ENCODE measurements at regions not wholly inside any gene's neighbourhood (a gene's known extent, or its start where the extent isn't known, plus 50 kb on each side); places are given as distances from the start of the nearest gene placed in this dataset.

- no peak overlapping the region for H3K4me3 ChIP-seq (ENCODE audit: low read length)
- H2AFZ ChIP-seq (ENCODE audit: low read length), result no peak overlapping the region
- no peaks in the 10 kb centered on the region for H3F3A ChIP-seq (ENCODE audit: insufficient read depth, low read length)
- no peaks in the 10 kb centered on the region for H3K4me1 ChIP-seq (ENCODE audit: low read length)
- DNase-seq, result no peak
- H3K9me3 ChIP-seq (replicated peaks; ENCODE audit: insufficient read depth, low read length), result no peaks in the 10 kb centered on the region
- H3K9me2 ChIP-seq (replicated peaks; ENCODE audit: insufficient read depth, low read length), result no peaks in the 10 kb centered on the region
- H4K20me1 ChIP-seq (ENCODE audit: insufficient read depth, low read length), result no peaks in the 10 kb centered on the region
- no peak overlapping the region for H3K9ac ChIP-seq (ENCODE audit: low read length)
- no peaks in the 10 kb centered on the region for H3K79me2 ChIP-seq (ENCODE audit: low read length)
- TF ChIP-seq CTCF (IDR thresholded peaks at IDR 0.05; ENCODE audit: low read length) (no peak), EZH2phosphoT487 (IDR thresholded peaks at IDR 0.05; ENCODE audit: low read length) (no peak), EZH2 (optimal IDR thresholded peaks at IDR 0.05; ENCODE audit: low read depth, low read length) (no peak)
- no peaks in the 10 kb centered on the region for H3K27me3 ChIP-seq (replicated peaks; ENCODE audit: insufficient read depth, low read length)
- H3K4me2 ChIP-seq (ENCODE audit: low read depth, low read length), result no peak overlapping the region
- H3K27ac ChIP-seq (ENCODE audit: low read length), result no peak overlapping the region
- no peaks in the 10 kb centered on the region for H3K36me3 ChIP-seq (replicated peaks; ENCODE audit: insufficient read depth, low read length)
These were observed 277.7 kb upstream of the ZNF32 start for GRCh38 chr10:43926371-43926770.

- no peaks in the 10 kb centered on the region for H3K27me3 ChIP-seq (replicated peaks; ENCODE audit: insufficient read depth, low read length)
These were observed 277.1 kb upstream of the ZNF32 start for GRCh38 chr10:43925793-43926192.

GRCh38 chr10:43923328-43923727 lies 274.6 kb upstream of the ZNF32 start:
- Histone ChIP-seq H3K36me3 (replicated peaks; ENCODE audit: insufficient read depth, low read length) (no peaks in the 10 kb centered on the region), H3K27ac (ENCODE audit: low read length) (no peak overlapping the region), H4K20me1 (ENCODE audit: insufficient read depth, low read length) (no peaks in the 10 kb centered on the region), H3K79me2 (ENCODE audit: low read length) (no peaks in the 10 kb centered on the region), H3K4me2 (ENCODE audit: low read depth, low read length) (no peak overlapping the region), H3K9me3 (replicated peaks; ENCODE audit: insufficient read depth, low read length) (no peaks in the 10 kb centered on the region), H3K9me2 (replicated peaks; ENCODE audit: insufficient read depth, low read length) (no peaks in the 10 kb centered on the region), H3K4me1 (ENCODE audit: low read length) (no peaks in the 10 kb centered on the region), H3K4me3 (ENCODE audit: low read length) (no peak overlapping the region), H2AFZ (ENCODE audit: low read length) (no peak overlapping the region), H3K9ac (ENCODE audit: low read length) (no peak overlapping the region), H3F3A (ENCODE audit: insufficient read depth, low read length) (no peaks in the 10 kb centered on the region), H3K27me3 (replicated peaks; ENCODE audit: insufficient read depth, low read length) (no peaks in the 10 kb centered on the region)
- TF ChIP-seq EZH2phosphoT487 (IDR thresholded peaks at IDR 0.05; ENCODE audit: low read length) (no peak), CTCF (IDR thresholded peaks at IDR 0.05; ENCODE audit: low read length) (no peak), EZH2 (optimal IDR thresholded peaks at IDR 0.05; ENCODE audit: low read depth, low read length) (no peak)
- DNase-seq, result no peak

More at GRCh38 chr10:43925793-43926192, 277.1 kb upstream of the ZNF32 start:
- no peak overlapping the region for H3K9ac ChIP-seq (ENCODE audit: low read length)
- no peak overlapping the region for H3K27ac ChIP-seq (ENCODE audit: low read length)
- H3K4me2 ChIP-seq (ENCODE audit: low read depth, low read length), result no peak overlapping the region
- no peaks in the 10 kb centered on the region for H3K4me1 ChIP-seq (ENCODE audit: low read length)
- H4K20me1 ChIP-seq (ENCODE audit: insufficient read depth, low read length), result no peaks in the 10 kb centered on the region
- no peak for DNase-seq
- no peaks in the 10 kb centered on the region for H3K9me3 ChIP-seq (replicated peaks; ENCODE audit: insufficient read depth, low read length)
- H3K79me2 ChIP-seq (ENCODE audit: low read length), result no peaks in the 10 kb centered on the region
- no peaks in the 10 kb centered on the region for H3K36me3 ChIP-seq (replicated peaks; ENCODE audit: insufficient read depth, low read length)
- H3K9me2 ChIP-seq (replicated peaks; ENCODE audit: insufficient read depth, low read length), result no peaks in the 10 kb centered on the region
- no peak overlapping the region for H2AFZ ChIP-seq (ENCODE audit: low read length)
- H3F3A ChIP-seq (ENCODE audit: insufficient read depth, low read length), result no peaks in the 10 kb centered on the region
- no peak overlapping the region for H3K4me3 ChIP-seq (ENCODE audit: low read length)
- TF ChIP-seq CTCF (IDR thresholded peaks at IDR 0.05; ENCODE audit: low read length) (no peak), EZH2 (optimal IDR thresholded peaks at IDR 0.05; ENCODE audit: low read depth, low read length) (no peak), EZH2phosphoT487 (IDR thresholded peaks at IDR 0.05; ENCODE audit: low read length) (no peak)
